ENCODE measurements at regions not wholly inside any gene's neighbourhood (a gene's known extent, or its start where the extent isn't known, plus 50 kb on each side); places are given as distances from the start of the nearest gene placed in this dataset.

- no peak overlapping the region for H3K27ac ChIP-seq (ENCODE audit: extremely low read length, insufficient read depth, low read length)
- ATAC-seq (no peak), FAIRE-seq (no peak), DNase-seq (ENCODE audit: low spot score) (no peak)
- peaks cover 40% of the 10 kb centered on the region for H3K4me1 ChIP-seq (ENCODE audit: insufficient read depth, low read length)
- H4K20me1 ChIP-seq (ENCODE audit: insufficient read depth, low read length): no peaks in the 10 kb centered on the region
- ChIA-PET CTCF (ENCODE audit: low intra/inter-chr PET ratio, low total read pairs) (no interaction called here), POLR2A (no interaction called here)
- H3K9me3 ChIP-seq (ENCODE audit: low read length): no peaks in the 10 kb centered on the region
- no peak overlapping the region for H3K9ac ChIP-seq (ENCODE audit: insufficient read depth, low read depth, low read length)
- 90% methylated on average over 3 of the region's 3 CpGs for WGBS (ENCODE audit: low lambda C conversion rate)
- no peak overlapping the region for H3K4me2 ChIP-seq (ENCODE audit: low read depth, low read length)
- no peaks in the 10 kb centered on the region for H3K79me2 ChIP-seq (ENCODE audit: insufficient read depth, low read length)
- intact Hi-C loops (cut with micrococcal nuclease; ENCODE audit: unreplicated experiment) (no loop called here), in situ Hi-C loops (cut with HindIII; ENCODE audit: extremely low pct_ligation_motif_present, low pct_unique_long_range_greater_than_20kb) (no loop called here)
- no peaks in the 10 kb centered on the region for H3K36me3 ChIP-seq (replicated peaks in 1 of 2; ENCODE audit: control insufficient read depth in 1 of 2, insufficient read depth in 2 of 2, low read length in 2 of 2)
- H3K27me3 ChIP-seq (ENCODE audit: control insufficient read depth in 1 of 2, insufficient read depth in 2 of 2, low read length in 2 of 2): no peaks in the 10 kb centered on the region; a peak in 1 of 5 replicates
- H3K4me3 ChIP-seq (replicated peaks in 1 of 3; ENCODE audit: insufficient read depth in 1 of 3, low read depth in 2 of 3, low read length in 3 of 3): no peak overlapping the region
- H2AFZ ChIP-seq (ENCODE audit: low read length): no peak overlapping the region
- TF ChIP-seq ZNF629 (CRISPR knock-in tag; conservative IDR thresholded peaks at IDR 0.05) (peak; percentile 82), THYN1 (CRISPR knock-in tag; IDR thresholded peaks at IDR 0.05; ENCODE audit: borderline replicate concordance, low read depth) (no peak), RORA (CRISPR knock-in tag; IDR thresholded peaks at IDR 0.05) (no peak)
- no TSS peak for BruUV-seq (replicated peaks)
Measured at GRCh38 chr18:22063672-22064071, 105.7 kb upstream of the GATA6 start.

- ChIA-PET CTCF (ENCODE audit: low intra/inter-chr PET ratio, low total read pairs) (no interaction called here), POLR2A (no interaction called here)
- TF ChIP-seq ZUFSP (CRISPR knock-in tag; IDR thresholded peaks at IDR 0.05; ENCODE audit: borderline replicate concordance): no peak
- TF ChIP-seq TEAD2 (CRISPR knock-in tag; IDR thresholded peaks at IDR 0.05): no peak
- TF ChIP-seq ZHX2 (IDR thresholded peaks at IDR 0.05; ENCODE audit: low read depth): no peak
- TF ChIP-seq ZHX2 (CRISPR knock-in tag; IDR thresholded peaks at IDR 0.05; ENCODE audit: borderline replicate concordance): no peak
- TF ChIP-seq PCBP1 (IDR thresholded peaks at IDR 0.05; ENCODE audit: borderline replicate concordance, low read depth, low read length): no peak
- no peak for TF ChIP-seq ZNF563 (CRISPR knock-in tag; IDR thresholded peaks at IDR 0.05)
- no peak for TF ChIP-seq ZNF556 (CRISPR knock-in tag; IDR thresholded peaks at IDR 0.05; ENCODE audit: borderline replicate concordance)
- ATAC-seq (no peak), DNase-seq (ENCODE audit: low spot score) (no peak), FAIRE-seq (no peak)
- 77% methylated on average over 7 of the region's 7 CpGs for WGBS (ENCODE audit: low lambda C conversion rate)
- no peaks in the 10 kb centered on the region for H4K20me1 ChIP-seq (ENCODE audit: insufficient read depth, low read length)
- no TSS peak for BruUV-seq (replicated peaks)
- no peaks in the 10 kb centered on the region for H3K36me3 ChIP-seq (replicated peaks in 1 of 2; ENCODE audit: control insufficient read depth in 1 of 2, insufficient read depth in 2 of 2, low read length in 2 of 2)
- H3K9ac ChIP-seq (ENCODE audit: insufficient read depth, low read depth, low read length): no peak overlapping the region
- H3K27me3 ChIP-seq (ENCODE audit: control insufficient read depth in 1 of 2, insufficient read depth in 2 of 2, low read length in 2 of 2): no peaks in the 10 kb centered on the region; a peak in 1 of 5 replicates
- no peaks in the 10 kb centered on the region for H3K79me2 ChIP-seq (ENCODE audit: insufficient read depth, low read length)
- H3K4me2 ChIP-seq (ENCODE audit: low read depth, low read length): no peak overlapping the region
- H3K4me3 ChIP-seq (replicated peaks in 1 of 3; ENCODE audit: insufficient read depth in 1 of 3, low read depth in 2 of 3, low read length in 3 of 3): no peak overlapping the region
- H3K27ac ChIP-seq (ENCODE audit: extremely low read length, insufficient read depth, low read length): no peak overlapping the region
- intact Hi-C loops (cut with micrococcal nuclease; ENCODE audit: unreplicated experiment): no loop called here
- peaks cover 40% of the 10 kb centered on the region for H3K4me1 ChIP-seq (ENCODE audit: insufficient read depth, low read length)
- in situ Hi-C loops (cut with HindIII; ENCODE audit: extremely low pct_ligation_motif_present, low pct_unique_long_range_greater_than_20kb): no loop called here
- no peak overlapping the region for H2AFZ ChIP-seq (ENCODE audit: low read length)
- H3K9me3 ChIP-seq (ENCODE audit: low read length): no peaks in the 10 kb centered on the region
Measured at GRCh38 chr18:22064581-22064980, 104.8 kb upstream of the GATA6 start.
